Stimulated activated memory B cell treated with anti-CD40 and anti-IgM and Interleukin-4, amounts not matched to agents 10 μg/mL and 1 μg/mL and 100 μg/mL, for 72 hours (primary cell): ENCODE measurements at regions not wholly inside any gene's neighbourhood (a gene's known extent, or its start where the extent isn't known, plus 50 kb on each side); places are given as distances from the start of the nearest gene placed in this dataset.

Experiments
- ATAC-seq: fragments of 150-1000 bp; cut with Tn5 transposase; 2 replicates; pipeline ENCODE4 v1.10.0; 2021
- H3K27ac Mint-ChIP-seq: one replicate; pipeline ENCODE4 v1.8.0; 2022; ENCODE audit warnings: mild to moderate bottlenecking, mixed read lengths
- H3K27me3 Mint-ChIP-seq: one replicate; pipeline ENCODE4 v1.8.0; 2022; ENCODE audit warnings: mixed read lengths
- H3K36me3 Mint-ChIP-seq: one replicate; pipeline ENCODE4 v1.8.0; 2022; ENCODE audit warnings: mixed read lengths
- H3K4me1 Mint-ChIP-seq: one replicate; pipeline ENCODE4 v1.8.0; 2022; ENCODE audit warnings: mixed read lengths
- H3K4me3 Mint-ChIP-seq: one replicate; pipeline ENCODE4 v1.8.0; 2022; ENCODE audit warnings: mild to moderate bottlenecking, moderate library complexity, mixed read lengths
- H3K9me3 Mint-ChIP-seq: one replicate; pipeline ENCODE4 v1.8.0; 2022; ENCODE audit warnings: mixed read lengths

GRCh38 chr11:69419662-69420395 lies 61.6 kb upstream of the LINC01488 start:
- H3K27ac Mint-ChIP-seq = no peak overlapping the region
- H3K36me3 Mint-ChIP-seq = no peaks in the 10 kb centered on the region
- H3K4me3 Mint-ChIP-seq = no peak overlapping the region
- ATAC-seq = no peak
- peaks cover 12% of the 10 kb centered on the region for H3K27me3 Mint-ChIP-seq
- H3K9me3 Mint-ChIP-seq = peaks cover 5% of the 10 kb centered on the region
- H3K4me1 Mint-ChIP-seq = no peaks in the 10 kb centered on the region

GRCh38 chr11:69422645-69423044 lies 58.8 kb upstream of the LINC01488 start:
- H3K36me3 Mint-ChIP-seq = no peaks in the 10 kb centered on the region
- H3K9me3 Mint-ChIP-seq = peaks cover 10% of the 10 kb centered on the region
- H3K27me3 Mint-ChIP-seq = no peaks in the 10 kb centered on the region
- no peak overlapping the region for H3K27ac Mint-ChIP-seq
- no peak for ATAC-seq
- no peak overlapping the region for H3K4me3 Mint-ChIP-seq
- H3K4me1 Mint-ChIP-seq = no peaks in the 10 kb centered on the region

- Mint-ChIP-seq H3K9me3 (peaks cover 10% of the 10 kb centered on the region), H3K4me1 (no peaks in the 10 kb centered on the region), H3K36me3 (no peaks in the 10 kb centered on the region), H3K4me3 (no peak overlapping the region), H3K27me3 (peaks cover under 1% of the 10 kb centered on the region), H3K27ac (no peak overlapping the region)
- ATAC-seq = no peak
These were observed 58.3 kb upstream of the LINC01488 start for GRCh38 chr11:69423181-69423580.

- no peak for ATAC-seq
These were observed 57.7 kb upstream of the LINC01488 start for GRCh38 chr11:69423611-69424385.

GRCh38 chr11:69424748-69425147 lies 56.7 kb upstream of the LINC01488 start:
- no peak for ATAC-seq
- Mint-ChIP-seq H3K4me3 (no peak overlapping the region), H3K36me3 (no peaks in the 10 kb centered on the region), H3K27ac (no peak overlapping the region), H3K9me3 (peaks cover 10% of the 10 kb centered on the region), H3K4me1 (no peaks in the 10 kb centered on the region), H3K27me3 (peaks cover 10% of the 10 kb centered on the region)

More at GRCh38 chr11:69423611-69424385, 57.7 kb upstream of the LINC01488 start:
- Mint-ChIP-seq H3K27ac (no peak overlapping the region), H3K36me3 (no peaks in the 10 kb centered on the region), H3K27me3 (peaks cover 7% of the 10 kb centered on the region), H3K9me3 (peaks cover 10% of the 10 kb centered on the region), H3K4me1 (no peaks in the 10 kb centered on the region), H3K4me3 (no peak overlapping the region)

- no peak overlapping the region for H3K4me3 Mint-ChIP-seq
- peaks cover 10% of the 10 kb centered on the region for H3K9me3 Mint-ChIP-seq
- no peak overlapping the region for H3K27ac Mint-ChIP-seq
- H3K27me3 Mint-ChIP-seq = peaks cover 15% of the 10 kb centered on the region
- H3K4me1 Mint-ChIP-seq = no peaks in the 10 kb centered on the region
- no peak for ATAC-seq
- no peaks in the 10 kb centered on the region for H3K36me3 Mint-ChIP-seq
These were observed 56.0 kb upstream of the LINC01488 start for GRCh38 chr11:69425444-69425843.

- ATAC-seq = no peak
- Mint-ChIP-seq H3K9me3 (peaks cover 10% of the 10 kb centered on the region), H3K27me3 (peaks cover 17% of the 10 kb centered on the region), H3K4me3 (no peak overlapping the region), H3K27ac (no peak overlapping the region), H3K36me3 (no peaks in the 10 kb centered on the region), H3K4me1 (no peaks in the 10 kb centered on the region)
These were observed 55.4 kb upstream of the LINC01488 start for GRCh38 chr11:69425895-69426544.

GRCh38 chr11:69427337-69427736 lies 54.1 kb upstream of the LINC01488 start:
- Mint-ChIP-seq H3K36me3 (no peaks in the 10 kb centered on the region), H3K9me3 (peaks cover 10% of the 10 kb centered on the region), H3K4me1 (no peaks in the 10 kb centered on the region), H3K27ac (no peak overlapping the region), H3K27me3 (peaks cover 30% of the 10 kb centered on the region), H3K4me3 (no peak overlapping the region)
- ATAC-seq = no peak

- Mint-ChIP-seq H3K27me3 (peaks cover 37% of the 10 kb centered on the region), H3K4me1 (no peaks in the 10 kb centered on the region), H3K9me3 (peaks cover 10% of the 10 kb centered on the region), H3K27ac (no peak overlapping the region), H3K36me3 (no peaks in the 10 kb centered on the region), H3K4me3 (no peak overlapping the region)
- no peak for ATAC-seq
These were observed 53.3 kb upstream of the LINC01488 start for GRCh38 chr11:69427906-69428880.

GRCh38 chr11:69429716-69430491 lies 51.6 kb upstream of the LINC01488 start:
- no peak for ATAC-seq
- Mint-ChIP-seq H3K4me1 (no peaks in the 10 kb centered on the region), H3K27ac (no peak overlapping the region), H3K27me3 (peaks cover 53% of the 10 kb centered on the region), H3K9me3 (peaks cover 4% of the 10 kb centered on the region), H3K36me3 (no peaks in the 10 kb centered on the region), H3K4me3 (no peak overlapping the region)

GRCh38 chr11:69430566-69430965 lies 50.9 kb upstream of the LINC01488 start:
- Mint-ChIP-seq H3K4me3 (no peak overlapping the region), H3K9me3 (no peaks in the 10 kb centered on the region), H3K27ac (no peak overlapping the region), H3K4me1 (no peaks in the 10 kb centered on the region), H3K27me3 (peaks cover 57% of the 10 kb centered on the region), H3K36me3 (no peaks in the 10 kb centered on the region)
- ATAC-seq = no peak

- H3K36me3 Mint-ChIP-seq = no peaks in the 10 kb centered on the region
- H3K4me1 Mint-ChIP-seq = no peaks in the 10 kb centered on the region
- no peak for ATAC-seq
- no peak overlapping the region for H3K4me3 Mint-ChIP-seq
- peaks cover 57% of the 10 kb centered on the region for H3K27me3 Mint-ChIP-seq
- no peak overlapping the region for H3K27ac Mint-ChIP-seq
- H3K9me3 Mint-ChIP-seq = no peaks in the 10 kb centered on the region
These were observed 50.3 kb upstream of the LINC01488 start for GRCh38 chr11:69431136-69431535.
